CD14-positive monocyte (primary cell): ENCODE measurements at regions not wholly inside any gene's neighbourhood (a gene's known extent, or its start where the extent isn't known, plus 50 kb on each side); places are given as distances from the start of the nearest gene placed in this dataset.

Experiments used
- DNase-seq, 3 donors: peaks; one replicate each; pipeline ENCODE4 v3.0.0-alpha.2; 2011 to 2022
- H2AFZ ChIP-seq: 2 replicates; pipeline ENCODE4 v1.6.0; 2012; ENCODE audit warnings: mild to moderate bottlenecking, low read depth, low read length, inconsistent platforms; ENCODE audit not compliant: insufficient read depth, poor library complexity, severe bottlenecking
- H3K27ac ChIP-seq, 2 donors: 1 replicate in 1 of 2; 2 replicates in 1 of 2; pipeline ENCODE4 v1.5.1; 2012 to 2013; ENCODE audit warnings: low read length in 2 of 2, control low read depth in 1 of 2, inconsistent platforms in 1 of 2, low read depth in 1 of 2, mild to moderate bottlenecking in 1 of 2
- H3K27me3 ChIP-seq, 2 donors: one replicate each; pipeline versions ENCODE4 v1.6.0 to v1.6.1; 2011 to 2013; ENCODE audit warnings: low read length in 2 of 2; ENCODE audit not compliant: control insufficient read depth in 2 of 2, insufficient read depth in 2 of 2
- H3K36me3 ChIP-seq, 2 donors: replicated peaks in 1 of 2; 1 replicate in 1 of 2; 2 replicates in 1 of 2; pipeline versions ENCODE4 v1.5.1 to v1.6.1; 2012 to 2013; ENCODE audit warnings: low read length in 2 of 2, control low read depth in 1 of 2, inconsistent platforms in 1 of 2, mild to moderate bottlenecking in 1 of 2; ENCODE audit not compliant: insufficient read depth in 2 of 2, control insufficient read depth in 1 of 2
- H3K4me1 ChIP-seq, 2 donors: 1 replicate in 1 of 2; 2 replicates in 1 of 2; pipeline versions ENCODE4 v1.5.1 to v1.6.1; 2012 to 2013; ENCODE audit warnings: low read length in 2 of 2, control low read depth in 1 of 2, inconsistent platforms in 1 of 2, mild to moderate bottlenecking in 1 of 2, moderate library complexity in 1 of 2; ENCODE audit not compliant: insufficient read depth in 2 of 2, control insufficient read depth in 1 of 2
- H3K4me2 ChIP-seq: replicated peaks from 2 replicates; pipeline ENCODE3; 2012; ENCODE audit warnings: low read length, moderate library complexity, mild to moderate bottlenecking; ENCODE audit not compliant: poor library complexity, severe bottlenecking; ENCODE audit errors: extremely low read depth
- H3K4me3 ChIP-seq, 3 experiments: fragments of 200-600 bp in 1 of 3; sonication (generic) in 1 of 3; replicated peaks in 1 of 3; 1 replicate in 2 of 3; 2 replicates in 1 of 3; pipeline ENCODE4 v1.5.1; 2011 to 2013; ENCODE audit warnings: low read length in 3 of 3, mild to moderate bottlenecking in 3 of 3, control low read depth in 2 of 3, low read depth in 2 of 3, inconsistent platforms in 1 of 3, moderate library complexity in 1 of 3
- H3K79me2 ChIP-seq: 2 replicates; pipeline ENCODE4 v1.6.0; 2012; ENCODE audit warnings: mild to moderate bottlenecking, control low read depth, inconsistent platforms, low read length, moderate library complexity; ENCODE audit not compliant: insufficient read depth
- H3K9ac ChIP-seq: 2 replicates; pipeline ENCODE4 v1.6.0; 2017; ENCODE audit warnings: low read length, mild to moderate bottlenecking; ENCODE audit not compliant: insufficient read depth, poor library complexity, severe bottlenecking
- H3K9me3 ChIP-seq, 2 donors: replicated peaks in 1 of 2; 1 replicate in 1 of 2; 2 replicates in 1 of 2; pipeline versions ENCODE4 v1.5.1 to v1.6.1; 2012 to 2013; ENCODE audit warnings: low read length in 2 of 2, control low read depth in 1 of 2; ENCODE audit not compliant: control insufficient read depth in 1 of 2, insufficient read depth in 1 of 2
- H4K20me1 ChIP-seq: 2 replicates; pipeline ENCODE4 v1.6.0; 2012; ENCODE audit warnings: mild to moderate bottlenecking, low read length, control low read depth, moderate library complexity; ENCODE audit not compliant: insufficient read depth
- H3K27ac Mint-ChIP-seq, 7 donors: one replicate each; pipeline ENCODE4 v1.8.0; 2020; ENCODE audit warnings: mild to moderate bottlenecking in 7 of 7, mixed read lengths in 7 of 7, moderate library complexity in 6 of 7, inconsistent platforms in 2 of 7
- H3K27me3 Mint-ChIP-seq, 3 donors: one replicate each; pipeline ENCODE4 v1.8.0; 2021 to 2022; ENCODE audit warnings: low read depth in 3 of 3, mild to moderate bottlenecking in 3 of 3, mixed read lengths in 3 of 3, moderate library complexity in 3 of 3, inconsistent platforms in 1 of 3
- H3K36me3 Mint-ChIP-seq, 2 donors: one replicate each; pipeline ENCODE4 v1.8.0; 2020; ENCODE audit warnings: mixed read lengths in 2 of 2, inconsistent platforms in 1 of 2, mild to moderate bottlenecking in 1 of 2
- H3K4me1 Mint-ChIP-seq: one replicate; pipeline ENCODE4 v1.8.0; 2020; ENCODE audit warnings: mild to moderate bottlenecking, mixed read lengths
- H3K4me3 Mint-ChIP-seq, 2 donors: one replicate each; pipeline ENCODE4 v1.8.0; 2020; ENCODE audit warnings: mild to moderate bottlenecking in 2 of 2, mixed read lengths in 2 of 2, moderate library complexity in 1 of 2
- H3K9me3 Mint-ChIP-seq, 7 donors: one replicate each; pipeline ENCODE4 v1.8.0; 2020 to 2022; ENCODE audit warnings: mixed read lengths in 7 of 7, mild to moderate bottlenecking in 6 of 7, moderate library complexity in 6 of 7, inconsistent platforms in 2 of 7
- CTCF ChIP-seq: fragments of 200-600 bp; IDR thresholded peaks from one replicate; pipeline ENCODE4 v1.8.0; 2022; ENCODE audit warnings: antibody characterized with exemption, mild to moderate bottlenecking
- WGBS: methylation state at CpG from one replicate; pipeline ENCODE4 v1.1.5; 2013; ENCODE audit warnings: missing lambda C conversion rate; ENCODE audit not compliant: insufficient coverage; 5-methylcytosine and 5-hydroxymethylcytosine counted together
- intact Hi-C, 2 donors: fragments of 100-400 bp; cut with micrococcal nuclease; formaldehyde crosslinking; loops; one replicate each; pipeline versions ENCODE4 v1.15.0 to v1.15.1; 2023

GRCh38 chr2:12335131-12335530, 381.6 kb upstream of the TRIB2 start:
- no peaks in the 10 kb centered on the region for H3K9me3 ChIP-seq
- Mint-ChIP-seq H3K27me3 (peaks cover 0 to 2% (median 0%) of the 10 kb centered on the region in 3 donors), H3K4me1 (no peaks in the 10 kb centered on the region), H3K4me3 (no peak overlapping the region), H3K9me3 (peaks cover 0 to 5% (median 0%) of the 10 kb centered on the region in 7 donors), H3K36me3 (no peaks in the 10 kb centered on the region), H3K27ac (no peak overlapping the region)
- no peak overlapping the region for H3K27ac ChIP-seq
- no peak overlapping the region for H2AFZ ChIP-seq
- H3K4me1 ChIP-seq = no peaks in the 10 kb centered on the region
- no peaks in the 10 kb centered on the region for H3K36me3 ChIP-seq
- intact Hi-C loops = no loop called here
- TF ChIP-seq CTCF = no peak
- H3K4me3 ChIP-seq = no peak overlapping the region
- H3K27me3 ChIP-seq = no peaks in the 10 kb centered on the region
- H4K20me1 ChIP-seq = no peaks in the 10 kb centered on the region
- DNase-seq = no peak
- H3K9ac ChIP-seq = no peak overlapping the region
- H3K4me2 ChIP-seq = no peak overlapping the region
- no peaks in the 10 kb centered on the region for H3K79me2 ChIP-seq
- WGBS = 81% methylated on average over 6 of the region's 6 CpGs

GRCh38 chr2:12335995-12336394, 380.7 kb upstream of the TRIB2 start:
- Mint-ChIP-seq H3K27ac (no peak overlapping the region), H3K27me3 (peaks cover 0 to 2% (median 0%) of the 10 kb centered on the region in 3 donors), H3K9me3 (peaks cover 0 to 5% (median 0%) of the 10 kb centered on the region in 7 donors), H3K4me1 (no peaks in the 10 kb centered on the region), H3K4me3 (no peak overlapping the region), H3K36me3 (no peaks in the 10 kb centered on the region)
- Histone ChIP-seq H3K36me3 (no peaks in the 10 kb centered on the region), H3K79me2 (no peaks in the 10 kb centered on the region), H3K4me1 (no peaks in the 10 kb centered on the region), H4K20me1 (no peaks in the 10 kb centered on the region), H3K9ac (no peak overlapping the region), H3K27ac (no peak overlapping the region), H3K4me3 (no peak overlapping the region), H3K9me3 (no peaks in the 10 kb centered on the region), H3K4me2 (no peak overlapping the region), H3K27me3 (no peaks in the 10 kb centered on the region), H2AFZ (no peak overlapping the region)
- TF ChIP-seq CTCF = no peak
- intact Hi-C loops = no loop called here
- DNase-seq = no peak
- no CpG with 5 or more reads among the region's 2 CpGs for whole genome bisulfite sequencing
